KOPT-K1 (cell line): ENCODE measurements at regions not wholly inside any gene's neighbourhood (a gene's known extent, or its start where the extent isn't known, plus 50 kb on each side); places are given as distances from the start of the nearest gene placed in this dataset.

Experiments
- H3K27ac ChIP-seq: fragments of 200-600 bp; sonication (generic); 2 replicates; pipeline ENCODE4 v1.5.1; 2016; ENCODE audit warnings: antibody characterized with exemption, mild to moderate bottlenecking, low read depth, low read length; ENCODE audit not compliant: poor library complexity, severe bottlenecking
- H3K36me3 ChIP-seq: fragments of 200-600 bp; sonication (generic); 2 replicates; pipeline ENCODE4 v1.5.1; 2017; ENCODE audit warnings: antibody characterized with exemption, mild to moderate bottlenecking, low read length, moderate library complexity; ENCODE audit not compliant: insufficient read depth
- H3K9me3 ChIP-seq: fragments of 200-600 bp; sonication (generic); 2 replicates; pipeline ENCODE4 v1.5.1; 2017; ENCODE audit warnings: antibody characterized with exemption, low read length, mild to moderate bottlenecking; ENCODE audit not compliant: insufficient read depth, poor library complexity, severe bottlenecking

- Histone ChIP-seq H3K9me3 (no peaks in the 10 kb centered on the region), H3K27ac (no peak overlapping the region), H3K36me3 (no peaks in the 10 kb centered on the region)
Observed at GRCh38 chr11:97729546-97730272, 1291.0 kb upstream of the CNTN5 start.

- Histone ChIP-seq H3K27ac (no peak overlapping the region), H3K36me3 (no peaks in the 10 kb centered on the region), H3K9me3 (no peaks in the 10 kb centered on the region)
Observed at GRCh38 chr11:97732011-97732632, 1288.6 kb upstream of the CNTN5 start.

- Histone ChIP-seq H3K9me3 (no peaks in the 10 kb centered on the region), H3K27ac (no peak overlapping the region), H3K36me3 (no peaks in the 10 kb centered on the region)
Observed at GRCh38 chr11:97738751-97739150, 1282.0 kb upstream of the CNTN5 start.

GRCh38 chr11:97739932-97740800 lies 1280.6 kb upstream of the CNTN5 start:
- Histone ChIP-seq H3K27ac (no peak overlapping the region), H3K36me3 (no peaks in the 10 kb centered on the region), H3K9me3 (no peaks in the 10 kb centered on the region)

- H3K9me3 ChIP-seq = no peaks in the 10 kb centered on the region
- H3K27ac ChIP-seq = no peak overlapping the region
- H3K36me3 ChIP-seq = no peaks in the 10 kb centered on the region
Observed at GRCh38 chr11:97740801-97741151, 1280.0 kb upstream of the CNTN5 start.

GRCh38 chr11:97742717-97743116 lies 1278.0 kb upstream of the CNTN5 start:
- no peaks in the 10 kb centered on the region for H3K9me3 ChIP-seq
- H3K36me3 ChIP-seq = no peaks in the 10 kb centered on the region
- no peak overlapping the region for H3K27ac ChIP-seq

GRCh38 chr11:97743205-97743742 lies 1277.5 kb upstream of the CNTN5 start:
- Histone ChIP-seq H3K27ac (no peak overlapping the region), H3K9me3 (no peaks in the 10 kb centered on the region), H3K36me3 (no peaks in the 10 kb centered on the region)

- Histone ChIP-seq H3K9me3 (no peaks in the 10 kb centered on the region), H3K27ac (no peak overlapping the region), H3K36me3 (no peaks in the 10 kb centered on the region)
Observed at GRCh38 chr11:97745515-97746050, 1275.2 kb upstream of the CNTN5 start.

- H3K27ac ChIP-seq = no peak overlapping the region
- H3K9me3 ChIP-seq = peaks cover 5% of the 10 kb centered on the region
- H3K36me3 ChIP-seq = no peaks in the 10 kb centered on the region
Observed at GRCh38 chr11:97746818-97747217, 1273.9 kb upstream of the CNTN5 start.

- Histone ChIP-seq H3K27ac (no peak overlapping the region), H3K9me3 (peaks cover 16% of the 10 kb centered on the region), H3K36me3 (no peaks in the 10 kb centered on the region)
Observed at GRCh38 chr11:97751405-97751804, 1269.3 kb upstream of the CNTN5 start.

GRCh38 chr11:97751952-97752351 lies 1268.8 kb upstream of the CNTN5 start:
- Histone ChIP-seq H3K9me3 (peaks cover 16% of the 10 kb centered on the region), H3K36me3 (no peaks in the 10 kb centered on the region), H3K27ac (no peak overlapping the region)

- Histone ChIP-seq H3K9me3 (peaks cover 16% of the 10 kb centered on the region), H3K27ac (no peak overlapping the region), H3K36me3 (no peaks in the 10 kb centered on the region)
Observed at GRCh38 chr11:97754976-97755375, 1265.8 kb upstream of the CNTN5 start.

GRCh38 chr11:97756571-97757335 lies 1264.0 kb upstream of the CNTN5 start:
- H3K36me3 ChIP-seq = no peaks in the 10 kb centered on the region
- H3K9me3 ChIP-seq = peaks cover 11% of the 10 kb centered on the region
- H3K27ac ChIP-seq = no peak overlapping the region

- Histone ChIP-seq H3K36me3 (no peaks in the 10 kb centered on the region), H3K9me3 (no peaks in the 10 kb centered on the region), H3K27ac (no peak overlapping the region)
Observed at GRCh38 chr11:97761175-97761574, 1259.6 kb upstream of the CNTN5 start.
